ENCODE measurements at regions not wholly inside any gene's neighbourhood (a gene's known extent, or its start where the extent isn't known, plus 50 kb on each side); places are given as distances from the start of the nearest gene placed in this dataset.

- TF ChIP-seq CTCF (IDR thresholded peaks at IDR 0.05; ENCODE audit: unreplicated experiment): no peak
- H3K27ac Mint-ChIP-seq: no peak overlapping the region
- H3K4me3 Mint-ChIP-seq (ENCODE audit: low read depth): no peak overlapping the region
- H3K36me3 Mint-ChIP-seq (ENCODE audit: insufficient read depth): no peaks in the 10 kb centered on the region
- peaks cover 1% of the 10 kb centered on the region for H3K4me1 Mint-ChIP-seq (ENCODE audit: low read depth)
- DNase-seq (ENCODE audit: low spot score, unreplicated experiment): no peak
- peaks cover 8% of the 10 kb centered on the region for H3K27me3 Mint-ChIP-seq
- H3K9me3 Mint-ChIP-seq (ENCODE audit: low read depth): peaks cover 5% of the 10 kb centered on the region
These were observed 55.7 kb upstream of the MEDAG start for GRCh38 chr13:30850204-30850866.

GRCh38 chr13:30850867-30851211, 55.2 kb upstream of the MEDAG start:
- DNase-seq (ENCODE audit: low spot score, unreplicated experiment): no peak
- no peaks in the 10 kb centered on the region for H3K36me3 Mint-ChIP-seq (ENCODE audit: insufficient read depth)
- H3K4me3 Mint-ChIP-seq (ENCODE audit: low read depth): no peak overlapping the region
- H3K9me3 Mint-ChIP-seq (ENCODE audit: low read depth): peaks cover 5% of the 10 kb centered on the region
- H3K27ac Mint-ChIP-seq: no peak overlapping the region
- H3K27me3 Mint-ChIP-seq: peaks cover 8% of the 10 kb centered on the region
- H3K4me1 Mint-ChIP-seq (ENCODE audit: low read depth): peaks cover 1% of the 10 kb centered on the region
- TF ChIP-seq CTCF (IDR thresholded peaks at IDR 0.05; ENCODE audit: unreplicated experiment): no peak

GRCh38 chr13:30851697-30852096, 54.4 kb upstream of the MEDAG start:
- no peak overlapping the region for H3K27ac Mint-ChIP-seq
- H3K27me3 Mint-ChIP-seq: peaks cover 14% of the 10 kb centered on the region
- DNase-seq (ENCODE audit: low spot score, unreplicated experiment): no peak
- H3K36me3 Mint-ChIP-seq (ENCODE audit: insufficient read depth): no peaks in the 10 kb centered on the region
- no peak for TF ChIP-seq CTCF (IDR thresholded peaks at IDR 0.05; ENCODE audit: unreplicated experiment)
- peaks cover 5% of the 10 kb centered on the region for H3K9me3 Mint-ChIP-seq (ENCODE audit: low read depth)
- H3K4me3 Mint-ChIP-seq (ENCODE audit: low read depth): no peak overlapping the region
- peaks cover 1% of the 10 kb centered on the region for H3K4me1 Mint-ChIP-seq (ENCODE audit: low read depth)

- no peak overlapping the region for H3K27ac Mint-ChIP-seq
- H3K27me3 Mint-ChIP-seq: peaks cover 11% of the 10 kb centered on the region
- H3K9me3 Mint-ChIP-seq (ENCODE audit: low read depth): peaks cover 5% of the 10 kb centered on the region
- TF ChIP-seq CTCF (IDR thresholded peaks at IDR 0.05; ENCODE audit: unreplicated experiment): no peak
- DNase-seq (ENCODE audit: low spot score, unreplicated experiment): no peak
- no peak overlapping the region for H3K4me3 Mint-ChIP-seq (ENCODE audit: low read depth)
- H3K4me1 Mint-ChIP-seq (ENCODE audit: low read depth): peaks cover 8% of the 10 kb centered on the region
- no peaks in the 10 kb centered on the region for H3K36me3 Mint-ChIP-seq (ENCODE audit: insufficient read depth)
These were observed 50.5 kb upstream of the MEDAG start for GRCh38 chr13:30855569-30855968.

GRCh38 chr13:30856005-30856790, 49.9 kb upstream of the MEDAG start:
- H3K27me3 Mint-ChIP-seq: peaks cover 11% of the 10 kb centered on the region
- TF ChIP-seq CTCF (IDR thresholded peaks at IDR 0.05; ENCODE audit: unreplicated experiment): no peak
- peaks cover 5% of the 10 kb centered on the region for H3K9me3 Mint-ChIP-seq (ENCODE audit: low read depth)
- DNase-seq (ENCODE audit: low spot score, unreplicated experiment): no peak
- peaks cover 11% of the 10 kb centered on the region for H3K4me1 Mint-ChIP-seq (ENCODE audit: low read depth)
- no peak overlapping the region for H3K4me3 Mint-ChIP-seq (ENCODE audit: low read depth)
- H3K27ac Mint-ChIP-seq: no peak overlapping the region
- H3K36me3 Mint-ChIP-seq (ENCODE audit: insufficient read depth): no peaks in the 10 kb centered on the region
